Activated CD4-positive, alpha-beta T cell treated with anti-CD3 and anti-CD28 coated beads, Interleukin-10, Interleukin-2, amounts not matched to agents 100 ng/mL and 50 ng/mL, durations not matched to agents 16 hours and 8 hours (primary cell): ENCODE measurements at regions not wholly inside any gene's neighbourhood (a gene's known extent, or its start where the extent isn't known, plus 50 kb on each side); places are given as distances from the start of the nearest gene placed in this dataset.

Source experiments
- DNase-seq: peaks from one replicate; pipeline ENCODE4 v3.0.0-alpha.2; 2020

GRCh38 chr9:7859701-7860334 lies 60.2 kb upstream of the DMAC1 start:
- DNase-seq = no peak

- DNase-seq = no peak
These were observed 58.6 kb upstream of the DMAC1 start for GRCh38 chr9:7858166-7858565.

DNA sequence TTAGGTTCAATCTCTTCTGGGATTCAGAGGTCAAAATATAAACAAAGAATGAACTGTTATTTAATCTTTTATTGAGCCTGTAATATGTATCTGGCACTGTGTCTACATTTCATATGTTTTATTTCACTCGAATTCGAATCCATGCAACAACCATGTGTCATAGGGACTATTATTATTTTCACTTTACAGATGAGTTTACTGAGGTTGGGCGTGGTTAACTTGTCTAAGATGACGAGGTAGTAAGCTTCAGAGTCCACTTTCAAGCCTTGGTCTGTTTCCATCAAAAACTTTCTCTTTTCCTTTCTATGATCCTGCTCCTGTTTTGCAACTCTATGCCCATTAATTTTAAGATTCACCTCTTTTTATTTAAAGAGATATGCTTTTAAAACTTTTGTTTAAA lies 55.2 kb upstream of the DMAC1 start:
- DNase-seq = no peak
